Smooth muscle cell (in vitro differentiated cells): ENCODE measurements at regions not wholly inside any gene's neighbourhood (a gene's known extent, or its start where the extent isn't known, plus 50 kb on each side); places are given as distances from the start of the nearest gene placed in this dataset.

Experiments
- DNase-seq: peaks from one replicate; lab custom pipeline; 2025; ENCODE audit not compliant: unreplicated experiment; lab: John Stamatoyannopoulos, UW
- H2AFZ ChIP-seq: fragments of 200-600 bp; sonication (generic); 2 replicates; pipeline ENCODE4 v1.6.0; 2016; ENCODE audit warnings: antibody characterized with exemption, low read depth, mild to moderate bottlenecking
- H3F3A ChIP-seq: fragments of 200-600 bp; sonication (generic); 2 replicates; pipeline ENCODE4 v1.6.0; 2017; ENCODE audit warnings: antibody characterized with exemption, low read depth
- H3K27ac ChIP-seq: fragments of 200-600 bp; sonication (generic); 2 replicates; pipeline ENCODE4 v1.5.1; 2016; ENCODE audit warnings: low read depth, mild to moderate bottlenecking
- H3K27me3 ChIP-seq: fragments of 200-600 bp; sonication (generic); 2 replicates; pipeline ENCODE4 v1.6.1; 2016; ENCODE audit warnings: low read depth, mild to moderate bottlenecking
- H3K36me3 ChIP-seq: fragments of 200-600 bp; sonication (generic); 2 replicates; pipeline ENCODE4 v1.5.1; 2016; ENCODE audit warnings: low read depth
- H3K4me1 ChIP-seq: fragments of 200-600 bp; sonication (generic); 2 replicates; pipeline ENCODE4 v1.5.1; 2016; ENCODE audit warnings: low read depth
- H3K4me2 ChIP-seq: fragments of 200-600 bp; sonication (generic); 2 replicates; pipeline ENCODE4 v1.6.0; 2016; ENCODE audit warnings: mild to moderate bottlenecking
- H3K4me3 ChIP-seq: fragments of 200-600 bp; sonication (generic); 2 replicates; pipeline ENCODE4 v1.5.1; 2016; ENCODE audit warnings: mild to moderate bottlenecking
- H3K79me2 ChIP-seq: fragments of 200-600 bp; sonication (generic); 2 replicates; pipeline ENCODE4 v1.6.0; 2016; ENCODE audit warnings: low read depth, mild to moderate bottlenecking
- H3K9ac ChIP-seq: fragments of 200-600 bp; sonication (generic); 2 replicates; pipeline ENCODE4 v1.6.0; 2016; ENCODE audit warnings: low read depth
- H3K9me3 ChIP-seq: fragments of 200-600 bp; sonication (generic); replicated peaks from 2 replicates; pipeline ENCODE4 v1.5.1; 2016; ENCODE audit warnings: low read depth
- H4K20me1 ChIP-seq: fragments of 200-600 bp; sonication (generic); 2 replicates; pipeline ENCODE4 v1.6.0; 2016; ENCODE audit warnings: low read depth
- CTCF ChIP-seq: fragments of 200-600 bp; sonication (generic); IDR thresholded peaks from 2 replicates; pipeline ENCODE4 v1.5.1; 2017; ENCODE audit warnings: borderline replicate concordance, mild to moderate bottlenecking, antibody characterized with exemption; ENCODE audit not compliant: insufficient read depth, poor library complexity, severe bottlenecking
- WGBS: methylation state at CpG from one replicate; pipeline ENCODE4 v1.1.7; 2016; ENCODE audit warnings: low lambda C conversion rate; 5-methylcytosine and 5-hydroxymethylcytosine counted together

- Histone ChIP-seq H3K9ac (no peak overlapping the region), H3K9me3 (no peaks in the 10 kb centered on the region), H3K4me1 (no peaks in the 10 kb centered on the region), H3K4me3 (no peak overlapping the region), H3K4me2 (no peak overlapping the region), H3K79me2 (no peaks in the 10 kb centered on the region), H3K36me3 (no peaks in the 10 kb centered on the region), H3K27me3 (no peaks in the 10 kb centered on the region), H3K27ac (no peak overlapping the region), H3F3A (no peaks in the 10 kb centered on the region), H2AFZ (no peak overlapping the region), H4K20me1 (no peaks in the 10 kb centered on the region)
- DNase-seq: no peak
- WGBS: 89% methylated on average over 3 of the region's 3 CpGs
- TF ChIP-seq CTCF: no peak
These were observed 1370.3 kb upstream of the MIR17HG start for GRCh38 chr13:89977203-89977602.

- no peak overlapping the region for H3K9ac ChIP-seq
These were observed 1366.6 kb upstream of the MIR17HG start for GRCh38 chr13:89980896-89981295.

GRCh38 chr13:89982407-89983095, 1364.9 kb upstream of the MIR17HG start:
- no peak for DNase-seq
- H2AFZ ChIP-seq: peak overlapping the region; percentile 8
- 56% methylated on average over 5 of the region's 5 CpGs for WGBS
- H3K27me3 ChIP-seq: no peaks in the 10 kb centered on the region
- peak overlapping the region; percentile 34 for H3K27ac ChIP-seq
- H3K4me3 ChIP-seq: no peak overlapping the region
- no peak overlapping the region for H3K9ac ChIP-seq
- H3K36me3 ChIP-seq: no peaks in the 10 kb centered on the region
- no peak for TF ChIP-seq CTCF
- H3K79me2 ChIP-seq: no peaks in the 10 kb centered on the region
- no peaks in the 10 kb centered on the region for H3F3A ChIP-seq
- no peaks in the 10 kb centered on the region for H3K9me3 ChIP-seq
- H3K4me1 ChIP-seq: no peaks in the 10 kb centered on the region
- peak overlapping the region; percentile 27 for H3K4me2 ChIP-seq
- no peaks in the 10 kb centered on the region for H4K20me1 ChIP-seq

More at GRCh38 chr13:89980896-89981295, 1366.6 kb upstream of the MIR17HG start:
- no peaks in the 10 kb centered on the region for H3K4me1 ChIP-seq
- H3K4me3 ChIP-seq: no peak overlapping the region
- H3F3A ChIP-seq: no peaks in the 10 kb centered on the region
- H3K36me3 ChIP-seq: no peaks in the 10 kb centered on the region
- no peaks in the 10 kb centered on the region for H3K79me2 ChIP-seq
- H4K20me1 ChIP-seq: no peaks in the 10 kb centered on the region
- H3K9me3 ChIP-seq: no peaks in the 10 kb centered on the region
- no peak for TF ChIP-seq CTCF
- H3K4me2 ChIP-seq: peak overlapping the region; percentile 17
- H2AFZ ChIP-seq: peak overlapping the region; percentile 75
- DNase-seq: no peak
- no peaks in the 10 kb centered on the region for H3K27me3 ChIP-seq
- no peak overlapping the region for H3K27ac ChIP-seq

- no peaks in the 10 kb centered on the region for H3K9me3 ChIP-seq
- H4K20me1 ChIP-seq: no peaks in the 10 kb centered on the region
- H3K36me3 ChIP-seq: no peaks in the 10 kb centered on the region
- no peaks in the 10 kb centered on the region for H3K79me2 ChIP-seq
- no peak overlapping the region for H3K4me2 ChIP-seq
- no peaks in the 10 kb centered on the region for H3K4me1 ChIP-seq
- no peak overlapping the region for H3K9ac ChIP-seq
- no peak for TF ChIP-seq CTCF
- DNase-seq: no peak
- H3F3A ChIP-seq: no peaks in the 10 kb centered on the region
- no peak overlapping the region for H2AFZ ChIP-seq
- WGBS: 92% methylated on average over 4 of the region's 4 CpGs
- H3K27ac ChIP-seq: no peak overlapping the region
- H3K27me3 ChIP-seq: no peaks in the 10 kb centered on the region
- H3K4me3 ChIP-seq: no peak overlapping the region
These were observed 1359.3 kb upstream of the MIR17HG start for GRCh38 chr13:89988206-89988605.
